GM13977 (cell line): ENCODE measurements at regions not wholly inside any gene's neighbourhood (a gene's known extent, or its start where the extent isn't known, plus 50 kb on each side); places are given as distances from the start of the nearest gene placed in this dataset.
A peak's percentile ranks its signal among the peaks of the same experiment; 100 is the strongest.

Source experiments
- DNase-seq: peaks from one replicate; pipeline ENCODE4 v3.0.0; 2012; ENCODE audit warnings: low spot score
- CTCF ChIP-seq: IDR thresholded peaks from 2 replicates; pipeline ENCODE4 v1.5.1; 2012; ENCODE audit warnings: mild to moderate bottlenecking, control low read depth; ENCODE audit not compliant: insufficient read depth; ENCODE audit errors: extremely low read depth, missing control alignments
- in situ Hi-C: fragments of 300-500 bp; cut with MboI; formaldehyde crosslinking; loops from one replicate; pipeline ENCODE4 v1.12.0; 2022; ENCODE audit warnings: low sequenced_read_pairs, low pct_unique_long_range_greater_than_20kb, mixed read lengths, inconsistent platforms; ENCODE audit not compliant: unreplicated experiment

DNA sequence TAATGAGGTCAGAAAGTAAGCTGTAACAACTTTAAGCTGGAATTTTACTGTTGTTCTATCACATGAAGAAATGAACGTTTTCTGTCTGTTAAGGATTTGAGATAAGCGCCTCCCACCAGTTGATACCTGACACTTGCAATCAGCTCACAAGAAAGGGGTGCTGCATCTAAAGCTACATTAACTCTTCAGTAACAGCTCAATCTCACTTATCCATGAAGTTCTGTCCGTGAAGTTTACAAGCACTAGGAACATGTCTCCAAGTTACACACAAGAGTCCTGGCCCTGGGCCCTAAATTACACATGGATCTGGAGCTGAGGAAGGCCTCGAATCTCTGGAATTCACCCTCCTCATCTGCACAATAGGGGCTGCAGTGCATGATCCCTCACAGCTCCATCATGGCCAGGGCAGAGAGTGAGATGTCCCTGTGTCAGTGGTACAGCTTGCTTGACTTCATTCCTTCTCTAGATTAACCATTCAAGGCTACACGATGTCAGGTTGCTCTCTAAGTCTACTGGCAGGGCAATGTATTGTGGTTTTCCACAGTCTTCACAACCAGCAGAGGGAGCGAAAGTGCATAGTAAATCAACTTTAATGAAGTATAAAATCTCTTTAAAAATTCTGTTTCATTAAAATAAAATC is 182.4 kb upstream of the MCHR2 start:
- DNase-seq, result no peak
- peak; percentile 38 for TF ChIP-seq CTCF
- in situ Hi-C loops, result no loop called here

- in situ Hi-C loops, result no loop called here
- TF ChIP-seq CTCF, result no peak
- DNase-seq, result no peak
These were observed 181.8 kb upstream of the MCHR2 start for GRCh38 chr6:100175814-100176310.

- TF ChIP-seq CTCF, result no peak
- DNase-seq, result no peak
- in situ Hi-C loops, result no loop called here
These were observed 179.2 kb upstream of the MCHR2 start for GRCh38 chr6:100173211-100173610.

DNA sequence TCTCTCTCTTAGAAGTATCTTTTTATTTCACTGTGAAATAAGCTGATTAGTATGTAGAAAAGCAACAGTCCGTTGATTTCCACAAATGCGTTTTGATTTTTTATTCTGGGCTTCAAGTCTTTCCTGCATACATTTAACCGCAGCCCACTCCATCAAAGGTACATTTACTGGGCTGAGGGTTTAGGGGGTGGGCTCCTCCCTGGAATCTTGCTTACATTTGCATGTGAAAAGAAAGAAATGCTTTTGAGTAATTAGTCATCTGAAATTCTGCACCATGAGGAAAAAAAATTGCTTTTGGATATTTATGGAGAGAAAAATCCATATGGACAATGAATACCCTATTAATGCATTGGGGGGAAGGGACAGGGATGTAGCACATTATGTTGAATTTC is 178.3 kb upstream of the MCHR2 start:
- TF ChIP-seq CTCF, result no peak
- in situ Hi-C loops, result no loop called here
- DNase-seq, result no peak

GRCh38 chr6:100171533-100172321 is 177.7 kb upstream of the MCHR2 start:
- TF ChIP-seq CTCF, result no peak
- peak; percentile 14 for DNase-seq
- in situ Hi-C loops, result no loop called here

GRCh38 chr6:100168148-100168547 is 174.1 kb upstream of the MCHR2 start:
- TF ChIP-seq CTCF, result no peak
- no peak for DNase-seq
- in situ Hi-C loops, result no loop called here
